Left ventricle myocardium superior (tissue), 1 donor: ENCODE measurements at regions not wholly inside any gene's neighbourhood (a gene's known extent, or its start where the extent isn't known, plus 50 kb on each side); places are given as distances from the start of the nearest gene placed in this dataset.

Experiments used
- ATAC-seq: fragments of 200-7000 bp; cut with Tn5 transposase; one replicate; pipeline ENCODE4 v1.9.1; 2020; ENCODE audit warnings: mild to moderate bottlenecking, moderate library complexity
- DNase-seq: peaks from one replicate; pipeline ENCODE4 v3.0.0-alpha.2; 2020
- intact Hi-C: fragments of 100-400 bp; cut with micrococcal nuclease; formaldehyde crosslinking; loops from one replicate; pipeline ENCODE4 v1.11.0; 2022
- donor health status: DM: no; HTN: yes; CAD: no; lungs with severe emphysema.

DNA sequence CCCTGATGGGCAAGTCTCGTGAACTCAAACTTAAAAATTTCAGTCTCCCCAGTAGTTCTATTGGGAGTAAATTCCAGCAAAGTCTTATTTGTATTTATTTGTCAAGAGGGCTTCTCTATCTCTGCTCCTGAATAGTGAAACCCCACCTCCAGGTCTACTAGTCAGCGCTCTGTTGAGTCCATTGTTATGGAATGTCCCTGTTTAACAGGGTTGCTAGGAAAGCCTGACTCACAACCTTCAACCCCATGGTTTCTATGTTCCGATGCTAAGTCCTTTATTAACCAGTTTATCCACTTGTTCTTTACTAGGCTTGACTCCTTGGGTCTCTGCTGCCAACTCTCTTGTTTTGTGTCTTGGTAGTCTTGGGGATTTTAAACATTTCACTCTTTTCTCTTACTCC, 250.7 kb upstream of the MYOCD start:
- DNase-seq (no peak), ATAC-seq (no peak)
- intact Hi-C loops, result no loop called here

- intact Hi-C loops, result no loop called here
Observed at GRCh38 chr17:12421077-12421476, 244.6 kb upstream of the MYOCD start.

GRCh38 chr17:12421646-12422306, 243.9 kb upstream of the MYOCD start:
- no peak for ATAC-seq
- DNase-seq, result no peak
- intact Hi-C loops, result no loop called here

More at GRCh38 chr17:12421077-12421476, 244.6 kb upstream of the MYOCD start:
- ATAC-seq, result no peak
- DNase-seq, result no peak

GRCh38 chr17:12422651-12423050, 243.0 kb upstream of the MYOCD start:
- intact Hi-C loops, result no loop called here
- DNase-seq (peak; percentile 71), ATAC-seq (peak; percentile 91)

DNA sequence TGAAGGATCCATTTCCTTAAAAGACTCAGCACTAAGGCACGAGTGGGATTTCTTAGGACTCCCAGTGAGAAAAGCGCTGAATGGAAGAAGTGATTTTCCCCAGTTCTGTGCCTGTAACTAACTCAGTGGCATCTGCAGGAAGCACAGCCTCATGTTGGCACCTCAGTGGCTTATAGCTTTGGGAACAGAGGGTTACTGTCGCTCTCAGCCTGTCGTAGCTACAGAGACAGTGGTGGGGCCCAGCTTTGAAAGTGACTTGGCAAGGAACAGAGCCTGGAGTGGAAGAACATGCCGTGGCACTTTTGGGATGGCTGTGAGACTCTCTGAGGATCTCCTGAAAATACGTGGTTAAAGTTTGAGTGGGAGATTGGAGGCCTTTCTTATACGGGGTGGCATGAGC, 242.4 kb upstream of the MYOCD start:
- no peak for DNase-seq
- intact Hi-C loops, result no loop called here
- ATAC-seq, result no peak

GRCh38 chr17:12429116-12429515, 236.6 kb upstream of the MYOCD start:
- intact Hi-C loops, result no loop called here
- ATAC-seq, result no peak
- no peak for DNase-seq

DNA sequence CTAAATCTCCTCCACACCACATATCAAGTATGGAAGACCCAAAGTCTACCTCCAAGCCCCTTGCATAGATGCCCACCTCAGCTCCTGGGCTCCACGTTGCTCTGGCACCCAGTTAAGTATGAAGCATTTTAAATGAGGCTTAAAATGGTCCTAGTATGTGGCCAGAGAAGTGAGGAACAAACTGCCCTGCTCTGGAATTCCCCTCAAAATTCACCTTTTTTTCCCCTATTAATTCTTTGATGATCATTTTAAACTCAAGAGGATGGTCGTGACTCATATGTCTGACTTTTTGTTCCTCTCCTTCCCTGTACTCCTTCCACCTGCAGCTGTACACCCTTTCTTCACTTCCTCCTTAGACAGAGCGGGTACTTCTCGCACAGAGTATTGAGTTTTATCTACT, 234.5 kb upstream of the MYOCD start:
- intact Hi-C loops, result no loop called here
- DNase-seq (no peak), ATAC-seq (no peak)

DNA sequence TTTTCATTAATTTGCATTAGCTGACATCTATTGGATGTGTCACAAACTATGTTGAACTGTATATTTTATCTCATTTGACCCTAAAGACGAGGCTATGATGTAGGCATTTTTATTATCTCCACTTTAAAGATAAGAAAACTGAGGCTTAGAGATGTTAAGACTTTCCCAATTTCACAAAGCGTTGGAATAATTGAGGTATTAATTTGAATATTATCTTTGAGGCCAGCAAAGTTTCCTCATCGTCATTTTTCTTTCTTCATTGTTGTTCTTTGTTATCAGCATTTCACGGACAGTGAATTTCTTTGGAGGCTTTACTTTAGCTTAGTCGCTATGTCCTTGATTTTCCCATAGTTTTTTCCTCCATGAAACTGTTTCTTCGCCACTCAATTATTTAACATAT, 227.5 kb upstream of the MYOCD start:
- no peak for ATAC-seq
- DNase-seq, result no peak
- intact Hi-C loops, result no loop called here

- intact Hi-C loops, result no loop called here
- ATAC-seq (no peak), DNase-seq (no peak)
Observed at GRCh38 chr17:12438813-12439586, 226.7 kb upstream of the MYOCD start.

DNA sequence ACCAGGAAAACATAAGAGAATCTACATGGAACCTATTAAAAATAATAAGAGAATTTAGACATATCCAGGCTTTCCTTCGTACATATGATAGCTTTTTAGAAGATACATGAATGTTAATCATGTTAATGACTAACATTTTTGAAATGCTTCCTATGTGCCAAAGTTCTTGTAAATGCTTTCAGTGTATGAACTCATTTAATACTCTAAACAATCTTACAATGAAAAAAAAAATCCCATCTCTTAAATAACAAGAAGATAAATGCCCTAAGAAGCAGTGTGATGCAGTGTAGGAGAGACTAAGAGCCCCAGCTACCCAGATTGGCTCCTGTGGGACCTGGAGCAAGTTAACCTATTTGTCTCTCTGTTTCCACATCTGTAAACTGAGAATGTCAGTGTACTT, 220.4 kb upstream of the MYOCD start:
- no peak for DNase-seq
- ATAC-seq, result no peak
- intact Hi-C loops, result no loop called here

GRCh38 chr17:12457493-12457892, 208.2 kb upstream of the MYOCD start:
- no peak for ATAC-seq
- no peak for DNase-seq
- intact Hi-C loops, result no loop called here

DNA sequence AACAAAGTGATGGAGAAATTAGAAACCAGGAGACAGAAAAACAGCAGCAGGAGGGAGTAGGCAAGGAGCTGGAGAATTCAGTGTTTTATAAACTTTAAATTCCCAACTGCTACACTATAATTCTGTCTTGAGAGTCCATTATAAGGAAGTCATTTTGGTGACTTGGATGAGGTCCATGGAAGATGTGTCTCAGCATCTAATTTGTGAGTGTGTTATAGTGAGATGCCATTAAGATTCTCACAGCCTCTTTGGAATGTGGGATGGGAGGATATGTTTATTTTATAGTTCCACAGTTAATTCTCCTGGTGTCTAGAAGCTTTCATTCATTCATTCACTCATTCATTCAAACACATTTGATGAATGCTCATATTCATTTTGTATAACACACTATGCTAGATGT, 206.0 kb upstream of the MYOCD start:
- intact Hi-C loops, result no loop called here
- ATAC-seq (no peak), DNase-seq (no peak)

GRCh38 chr17:12463102-12463501, 202.6 kb upstream of the MYOCD start:
- ATAC-seq (no peak), DNase-seq (no peak)
- intact Hi-C loops, result no loop called here

DNA sequence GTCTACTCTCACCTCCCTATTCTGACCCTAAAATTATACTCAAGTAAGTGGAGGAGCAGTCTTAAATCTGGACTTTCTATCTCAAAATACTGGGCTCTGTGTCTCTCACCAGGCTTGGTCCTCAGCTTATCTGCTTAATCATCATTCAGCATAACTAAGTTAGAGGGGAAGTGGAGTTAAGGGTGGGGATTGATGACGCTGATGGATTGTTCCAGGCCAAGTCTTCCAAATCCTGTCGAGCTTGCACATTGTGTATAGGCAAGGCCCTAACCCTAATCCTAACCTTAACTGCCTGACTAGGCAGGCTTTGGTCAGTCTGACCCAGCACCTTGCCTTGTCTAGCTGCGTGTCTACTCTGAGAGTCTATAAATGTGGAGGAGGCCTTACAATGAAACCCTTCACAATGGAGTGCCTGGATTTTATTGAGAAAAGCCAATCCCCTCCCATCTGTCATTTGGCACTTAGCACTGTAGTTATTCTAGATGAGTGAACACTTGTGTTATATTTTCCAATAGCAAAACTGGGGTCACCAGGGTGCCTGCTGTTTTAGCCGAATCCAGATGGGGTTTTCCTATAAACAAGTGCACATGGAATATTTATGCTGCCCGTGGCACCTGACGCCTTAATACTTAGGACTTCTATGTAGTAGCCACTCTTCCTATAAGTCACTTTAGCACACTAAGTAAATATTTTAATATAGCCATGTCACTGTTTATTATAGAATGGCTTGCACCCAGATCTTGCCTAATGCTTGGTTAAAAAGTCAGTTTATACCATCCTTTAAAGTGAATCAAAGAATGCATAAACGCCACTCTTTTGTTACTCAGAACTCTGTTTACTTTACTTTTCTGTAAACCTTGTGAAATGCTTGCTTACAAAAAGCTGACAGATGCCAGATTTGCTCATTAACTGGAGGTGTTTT, 193.2 kb upstream of the MYOCD start:
- ATAC-seq (no peak), DNase-seq (no peak)
- intact Hi-C loops, result no loop called here

DNA sequence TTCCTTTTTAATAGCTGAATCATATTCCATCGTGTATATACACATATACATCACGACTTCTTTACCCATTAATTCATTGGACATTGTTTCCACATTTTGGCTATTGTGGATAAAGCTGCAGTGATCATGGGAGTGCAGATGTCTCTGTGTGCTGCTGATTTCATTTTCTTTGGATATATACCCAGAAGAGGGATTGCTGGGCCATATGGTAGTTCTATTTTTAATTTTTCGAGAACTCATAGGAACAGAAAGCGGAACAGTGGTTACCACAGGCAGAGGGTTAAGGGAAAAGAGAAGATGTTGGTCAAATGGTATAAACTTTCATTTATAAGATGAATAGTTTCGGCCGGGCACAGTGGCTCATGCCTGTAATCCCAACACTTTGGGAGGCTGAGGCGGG, 187.4 kb upstream of the MYOCD start:
- DNase-seq, result no peak
- intact Hi-C loops, result no loop called here

GRCh38 chr17:12485361-12485906, 180.3 kb upstream of the MYOCD start:
- intact Hi-C loops, result loop anchor here (10.0 kb wide), 1 partner anchor 59 kb away; no protein-coding TSS in a partner anchor
- DNase-seq (no peak), ATAC-seq (no peak)

More for the DNA sequence above, 187.4 kb upstream of the MYOCD start:
- ATAC-seq, result no peak

DNA sequence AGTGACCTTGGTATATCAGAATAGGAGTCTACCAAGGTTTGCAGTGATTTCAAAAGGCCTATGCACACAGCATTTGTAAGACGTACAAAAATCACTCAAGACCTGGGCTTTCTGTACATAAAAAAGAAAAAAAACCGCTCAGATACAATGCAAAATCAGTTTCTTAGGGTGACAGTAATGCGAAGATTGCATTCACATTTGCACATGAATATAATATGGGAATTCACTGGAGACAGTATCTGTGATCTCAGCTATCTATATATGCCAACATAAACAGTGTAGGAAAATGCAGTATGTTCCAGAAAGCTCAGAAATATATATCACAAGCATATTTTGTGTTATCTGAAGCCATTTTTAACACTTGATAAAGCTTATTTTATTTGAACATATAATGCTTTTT, 176.4 kb upstream of the MYOCD start:
- DNase-seq (no peak), ATAC-seq (no peak)
- intact Hi-C loops, result loop anchor here (10.0 kb wide), 1 partner anchor 55 kb away; no protein-coding TSS in a partner anchor

DNA sequence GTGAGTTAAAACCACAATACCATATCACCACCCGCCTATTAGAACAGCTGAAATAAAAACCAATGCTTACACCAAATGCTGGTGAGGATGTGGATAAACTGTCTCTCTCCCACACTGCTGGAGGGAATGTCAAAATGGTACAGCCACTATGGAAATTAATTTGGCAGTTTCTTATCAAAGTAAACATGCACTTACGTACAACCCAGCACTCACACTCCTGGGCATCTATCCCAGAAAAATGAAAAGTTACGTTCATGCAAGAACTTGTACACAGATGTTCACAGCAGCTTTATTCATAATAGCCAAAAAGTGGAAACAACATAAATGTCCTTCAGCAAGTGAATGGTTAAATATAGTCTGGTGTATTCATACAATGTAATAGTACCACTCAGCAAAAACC, 173.2 kb upstream of the MYOCD start:
- intact Hi-C loops, result no loop called here
- DNase-seq, result no peak
- ATAC-seq, result no peak

DNA sequence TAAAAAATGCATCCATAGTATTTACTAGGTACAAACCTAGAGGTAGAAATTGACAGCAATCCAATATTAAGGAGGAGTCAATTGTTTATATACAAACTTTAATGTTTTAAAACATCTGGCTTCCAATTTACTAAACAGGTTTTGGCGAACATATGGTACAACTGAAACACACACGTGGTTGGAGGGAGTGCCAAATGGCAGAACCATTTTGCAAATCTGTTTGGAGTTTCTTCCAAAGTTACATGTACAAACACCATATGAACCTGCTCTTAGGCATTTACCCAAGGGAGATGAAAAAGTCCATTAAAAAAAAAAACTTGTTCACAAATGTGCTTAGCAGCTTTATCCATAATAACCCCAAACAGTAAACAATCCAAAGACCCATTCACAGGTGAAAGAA, 159.8 kb upstream of the MYOCD start:
- no peak for DNase-seq
- intact Hi-C loops, result no loop called here
- ATAC-seq, result no peak
